Astrocyte of the hippocampus (primary cell): ENCODE measurements at regions not wholly inside any gene's neighbourhood (a gene's known extent, or its start where the extent isn't known, plus 50 kb on each side); places are given as distances from the start of the nearest gene placed in this dataset.

Experiments used
- DNase-seq: peaks from one replicate; pipeline ENCODE4 v3.0.0; 2011; ENCODE audit warnings: low read depth, low spot score

DNA sequence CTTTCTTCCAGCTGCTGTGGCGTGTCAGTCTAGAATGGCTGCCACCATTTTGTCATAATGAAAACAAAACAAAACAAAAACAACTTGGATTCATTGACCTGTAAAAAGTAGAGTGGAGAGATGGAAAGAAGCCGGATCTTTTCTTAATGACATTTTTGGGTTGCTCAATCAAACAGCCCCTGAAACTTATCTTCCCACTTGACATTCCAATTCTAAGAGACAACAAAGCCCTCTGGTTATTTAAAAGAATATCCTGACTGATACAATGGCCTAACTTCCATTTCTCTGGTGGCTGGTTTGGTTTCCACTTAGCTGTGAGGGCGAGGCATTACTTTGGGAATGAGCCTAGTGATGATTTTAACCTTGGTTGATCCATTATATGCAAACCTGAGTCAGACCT, 123.7 kb downstream of the AQP4 start:
- no peak for DNase-seq

DNA sequence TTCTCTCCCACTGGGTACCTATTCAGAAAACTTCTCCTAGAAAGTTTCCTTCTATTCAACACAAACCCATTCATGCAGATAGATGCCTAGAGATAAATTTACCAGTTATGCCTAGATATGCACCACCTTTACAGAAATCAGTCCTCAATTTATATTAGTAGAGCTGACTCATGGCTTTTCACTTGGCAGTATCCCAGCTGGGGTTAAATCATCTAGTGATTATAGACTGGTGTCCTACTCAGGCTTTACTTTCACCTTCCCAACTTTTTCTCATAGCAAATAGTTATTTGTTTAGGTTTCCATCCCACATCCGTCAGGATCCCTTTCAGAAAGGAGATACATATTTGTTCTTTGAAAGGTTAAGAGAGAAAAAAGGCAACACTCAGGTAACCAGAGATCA, 124.5 kb downstream of the AQP4 start:
- DNase-seq = peak; percentile 30

DNA sequence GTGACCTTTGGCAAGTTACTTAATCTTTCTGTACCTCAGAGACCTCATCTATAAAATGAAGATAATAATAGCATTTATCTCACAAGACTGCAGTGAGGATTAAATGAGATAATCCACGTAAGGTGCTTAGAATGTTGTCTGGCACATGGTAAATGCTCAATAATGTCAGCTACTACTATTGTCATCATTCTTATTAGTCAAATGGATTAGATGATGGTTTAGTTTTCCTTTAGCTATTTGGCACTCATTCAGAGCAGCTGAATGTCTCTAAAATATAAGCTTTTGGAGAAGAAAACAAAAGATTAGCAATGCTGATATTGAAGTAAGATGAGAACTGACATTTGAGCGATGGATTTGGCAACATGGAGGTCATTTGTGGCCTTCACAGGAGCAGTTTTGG, 125.1 kb downstream of the AQP4 start:
- no peak for DNase-seq

DNA sequence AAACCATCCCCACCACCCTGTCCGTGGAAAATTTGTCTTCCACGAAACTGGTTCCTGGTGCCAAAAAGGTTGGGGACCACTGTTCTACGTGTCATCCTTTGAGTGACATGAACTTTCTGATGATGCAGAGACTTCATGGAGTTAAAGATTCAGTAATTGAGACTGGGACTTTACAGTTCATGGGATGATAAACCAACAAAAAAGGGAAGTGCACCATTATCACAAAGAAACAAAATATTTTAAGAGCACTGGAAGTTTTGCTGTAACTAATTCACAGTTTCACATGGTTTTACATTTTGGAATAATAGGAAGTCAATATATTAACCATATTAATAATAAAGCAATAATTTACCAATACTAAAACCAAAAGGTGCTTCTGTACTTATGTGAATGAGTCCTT, 126.8 kb downstream of the AQP4 start:
- no peak for DNase-seq

DNA sequence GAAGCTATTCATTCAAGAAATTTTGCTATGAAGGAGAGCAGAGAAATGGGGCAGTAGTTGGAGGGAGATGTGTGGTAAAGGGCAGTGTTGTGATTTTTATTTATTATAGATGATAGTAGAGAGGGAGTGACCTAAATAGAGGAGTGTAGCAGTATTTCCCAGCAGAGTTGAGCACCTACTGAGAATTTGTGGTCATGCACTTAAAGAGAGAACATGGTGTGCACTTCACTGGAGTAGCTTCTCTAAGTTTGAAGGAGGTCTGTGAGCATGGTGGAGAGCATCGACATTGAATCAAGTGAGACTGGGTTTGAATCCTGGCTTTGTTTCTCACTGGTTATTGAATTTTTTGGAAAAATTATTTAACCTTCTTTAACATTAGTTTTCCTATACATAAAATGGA, 129.2 kb downstream of the AQP4 start:
- no peak for DNase-seq

DNA sequence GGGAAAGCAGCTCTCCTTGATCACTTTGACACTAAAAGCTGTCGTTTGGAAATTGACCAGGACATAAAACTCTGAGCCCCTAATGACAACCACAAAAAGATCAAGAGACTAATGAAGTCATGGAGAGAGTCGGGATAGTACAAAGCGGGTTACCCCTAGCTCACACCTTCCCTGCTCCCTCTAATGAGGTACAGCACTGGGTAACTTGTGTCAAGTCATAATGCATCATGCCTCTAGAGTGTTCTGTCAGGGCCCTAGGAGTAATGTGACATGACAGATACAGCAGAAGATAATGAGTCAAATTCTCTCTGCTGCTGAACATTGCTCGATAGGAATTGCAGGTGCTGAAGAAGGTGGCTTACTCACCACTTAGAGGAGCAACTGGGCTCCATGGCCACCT, 130.7 kb downstream of the AQP4 start:
- no peak for DNase-seq

DNA sequence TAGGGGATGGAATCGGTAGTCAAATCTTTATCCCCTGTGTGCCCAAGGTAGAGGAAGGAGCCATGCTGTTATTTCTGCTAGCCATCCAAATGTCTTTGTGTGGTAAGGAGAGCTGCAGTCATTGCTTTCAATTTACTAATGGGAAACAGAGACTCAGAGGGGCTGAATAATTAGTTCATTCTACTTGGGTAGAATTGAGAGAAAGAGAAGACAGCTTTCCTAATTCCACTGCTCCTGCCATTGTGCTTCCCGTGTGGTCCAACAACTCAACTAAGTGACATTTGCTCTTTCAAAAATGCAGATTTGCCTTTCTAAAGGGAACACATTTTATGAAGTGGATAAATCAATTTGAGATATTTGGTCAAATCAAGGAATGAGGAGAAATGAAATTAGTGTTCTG, 136.1 kb downstream of the AQP4 start:
- DNase-seq = no peak

DNA sequence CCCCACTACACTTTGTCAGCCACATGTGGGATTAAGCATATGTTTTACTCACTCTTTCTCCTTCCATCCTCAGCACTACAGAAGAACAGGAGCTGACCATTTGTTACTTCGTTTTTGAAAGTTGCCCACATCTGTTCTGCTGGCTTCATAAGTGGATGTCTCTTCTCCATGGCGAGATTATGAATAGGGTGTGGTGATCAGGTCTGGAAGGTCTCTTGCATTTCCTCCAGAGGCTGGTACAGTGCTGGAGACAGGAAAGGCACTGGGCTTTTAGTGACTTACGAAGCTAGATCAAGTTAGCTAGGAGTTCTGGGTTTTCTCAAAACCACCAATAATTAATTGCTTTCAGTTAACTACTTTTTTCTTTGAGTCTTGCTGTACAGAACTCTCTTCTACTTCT, 136.5 kb downstream of the AQP4 start:
- DNase-seq = no peak

DNA sequence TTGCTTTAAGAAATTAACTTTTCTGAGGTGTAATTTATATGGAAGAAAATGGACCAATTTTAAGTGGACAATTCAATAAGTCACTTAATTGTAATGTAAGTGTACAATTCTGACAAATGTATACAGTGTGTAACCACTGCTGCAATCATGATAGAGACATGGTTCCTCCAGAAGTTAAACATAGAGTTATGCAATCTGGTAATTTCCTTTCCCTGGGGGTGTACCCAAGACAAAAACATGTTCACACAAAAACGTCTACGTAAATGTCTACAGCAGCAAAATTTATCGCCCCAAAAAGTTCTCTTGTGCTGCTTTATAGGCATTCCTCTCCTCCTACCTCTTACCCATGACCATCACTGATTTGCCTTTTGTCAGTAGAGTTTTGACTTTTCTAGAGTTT, 141.5 kb downstream of the AQP4 start:
- DNase-seq = no peak

DNA sequence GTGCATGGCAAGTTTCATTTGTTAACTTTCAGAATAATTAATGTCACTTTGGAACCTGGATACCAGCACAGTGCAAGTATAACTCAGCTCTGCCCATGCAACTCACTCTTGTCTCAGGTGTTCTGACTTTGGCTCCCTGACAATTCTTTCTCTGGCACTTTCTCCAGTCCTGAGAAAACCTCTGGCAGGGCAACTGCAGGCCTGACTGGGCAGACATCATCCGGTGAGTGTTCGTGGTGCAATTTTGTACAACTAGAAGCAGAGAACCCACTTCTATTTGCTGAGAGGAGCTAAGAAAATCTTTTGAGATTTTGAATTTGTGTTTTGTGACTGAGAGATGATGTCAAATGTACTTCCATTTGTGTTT, 143.0 kb downstream of the AQP4 start:
- DNase-seq = no peak

DNA sequence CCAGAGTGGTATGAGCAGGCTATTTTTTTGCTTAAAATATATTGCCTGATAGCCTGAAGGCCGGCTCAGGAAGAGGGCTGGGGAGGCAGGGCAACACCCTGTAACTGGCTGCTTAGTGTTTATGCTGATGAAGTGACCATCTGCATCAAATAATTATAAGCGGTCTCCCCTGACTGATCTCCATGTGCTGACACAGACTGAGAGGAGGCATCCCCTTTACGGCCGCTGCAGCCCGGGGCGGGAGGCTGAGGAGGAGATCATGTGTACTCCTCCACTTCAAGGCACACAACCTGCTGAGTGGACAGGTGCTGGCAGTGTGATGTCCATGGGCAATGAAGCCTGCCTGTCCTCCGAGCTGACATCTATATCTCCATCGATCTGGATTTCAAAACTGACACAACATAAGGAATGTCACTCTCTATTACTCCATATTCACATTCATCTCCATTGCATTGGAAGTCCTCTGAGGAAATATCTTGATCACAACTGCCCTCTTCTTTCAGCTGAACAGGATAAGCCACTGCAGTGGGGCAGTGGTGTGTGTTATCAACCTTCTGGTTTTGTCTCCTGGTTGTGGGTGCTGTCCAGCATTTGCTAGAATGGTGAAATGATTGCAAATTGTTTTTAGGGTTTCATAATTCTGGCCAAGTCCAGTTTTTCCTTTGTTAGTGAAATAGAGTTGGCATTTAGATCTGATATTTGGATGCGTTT, 143.5 kb downstream of the AQP4 start:
- no peak for DNase-seq

DNA sequence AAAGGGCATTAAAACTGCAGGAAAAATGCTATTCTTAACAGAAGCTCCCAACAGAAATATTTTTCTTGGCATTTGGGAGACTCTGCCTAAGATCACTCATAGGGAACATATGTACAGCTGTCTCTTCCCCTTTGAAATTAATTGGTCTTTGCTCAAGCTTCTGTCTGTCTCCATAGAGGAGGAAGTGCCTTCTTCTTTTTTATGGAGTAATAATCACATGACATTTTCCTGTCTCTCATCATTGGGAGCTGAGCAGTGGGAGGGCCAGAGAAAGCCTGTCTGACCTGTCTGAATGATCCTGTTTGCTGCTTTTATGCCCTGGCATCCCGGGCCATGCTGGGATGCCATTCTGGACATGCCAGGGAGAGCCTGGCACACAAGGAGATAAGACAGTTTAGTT, 145.6 kb downstream of the AQP4 start:
- DNase-seq = no peak

DNA sequence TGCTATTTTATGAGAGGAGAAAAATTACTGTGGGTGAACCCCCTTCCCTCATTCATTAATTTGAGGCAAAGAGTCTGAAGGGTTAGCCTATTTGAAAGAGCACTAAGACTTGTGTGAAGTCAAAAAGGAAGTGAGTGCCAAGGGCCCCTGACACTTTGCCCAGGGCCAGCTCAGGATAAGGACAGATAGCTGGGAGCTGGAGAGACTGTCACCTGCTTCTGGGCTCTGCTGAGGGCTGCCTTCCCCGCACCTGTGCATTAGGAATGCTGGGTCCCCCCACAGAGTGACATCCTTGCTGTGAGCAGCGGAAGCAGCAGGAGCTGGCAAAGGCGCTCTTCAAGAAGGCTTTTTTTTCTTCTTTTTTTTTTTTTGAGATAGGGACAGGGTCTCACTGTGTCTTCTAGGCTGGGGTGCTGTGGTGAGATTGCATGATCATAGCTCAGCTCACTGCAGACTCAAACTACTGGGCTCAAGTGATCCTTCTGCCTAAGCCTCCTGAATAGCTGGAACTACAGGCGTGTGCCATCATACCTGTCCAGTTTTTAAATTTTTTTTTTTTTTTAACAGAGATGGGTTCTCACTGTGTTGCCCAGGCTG, 148.3 kb downstream of the AQP4 start:
- DNase-seq = no peak

DNA sequence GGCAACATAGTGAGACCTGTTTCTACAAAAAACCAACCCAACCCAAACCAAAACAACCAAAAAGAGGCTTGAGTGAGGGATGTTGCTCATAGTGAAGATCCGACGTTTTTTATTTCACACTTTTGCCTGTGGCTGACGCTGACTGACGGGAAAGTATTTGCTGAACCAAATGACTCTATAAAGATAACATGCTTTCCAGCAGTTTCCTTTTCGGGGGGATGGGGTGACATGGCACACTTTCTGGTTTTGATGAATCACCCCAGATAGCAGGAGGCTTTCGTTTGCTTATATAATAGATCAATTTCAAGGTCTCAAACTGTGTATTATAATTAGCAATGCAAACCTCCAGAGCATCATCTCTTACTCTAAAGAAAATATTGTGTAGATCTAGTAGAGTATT, 150.8 kb downstream of the AQP4 start:
- DNase-seq = peak; percentile 20

DNA sequence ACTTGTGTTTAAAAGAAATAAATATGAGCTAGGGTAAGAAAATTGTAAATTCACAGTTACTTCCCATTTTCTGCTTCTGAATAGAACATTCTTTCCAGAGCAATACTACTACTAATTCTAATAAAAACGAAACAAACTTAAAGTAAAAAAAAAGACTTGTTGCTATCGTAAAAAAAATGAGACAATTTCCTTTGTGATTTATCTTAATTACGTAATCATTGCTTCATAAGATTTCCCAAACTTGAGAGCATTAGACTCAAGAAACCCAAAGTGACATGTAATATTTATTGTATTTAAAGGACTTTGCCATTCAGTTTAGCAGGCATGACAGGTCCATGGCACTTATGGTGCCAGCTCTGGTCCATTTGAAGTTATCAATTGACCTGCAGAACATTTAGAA, 153.8 kb downstream of the AQP4 start:
- DNase-seq = no peak

DNA sequence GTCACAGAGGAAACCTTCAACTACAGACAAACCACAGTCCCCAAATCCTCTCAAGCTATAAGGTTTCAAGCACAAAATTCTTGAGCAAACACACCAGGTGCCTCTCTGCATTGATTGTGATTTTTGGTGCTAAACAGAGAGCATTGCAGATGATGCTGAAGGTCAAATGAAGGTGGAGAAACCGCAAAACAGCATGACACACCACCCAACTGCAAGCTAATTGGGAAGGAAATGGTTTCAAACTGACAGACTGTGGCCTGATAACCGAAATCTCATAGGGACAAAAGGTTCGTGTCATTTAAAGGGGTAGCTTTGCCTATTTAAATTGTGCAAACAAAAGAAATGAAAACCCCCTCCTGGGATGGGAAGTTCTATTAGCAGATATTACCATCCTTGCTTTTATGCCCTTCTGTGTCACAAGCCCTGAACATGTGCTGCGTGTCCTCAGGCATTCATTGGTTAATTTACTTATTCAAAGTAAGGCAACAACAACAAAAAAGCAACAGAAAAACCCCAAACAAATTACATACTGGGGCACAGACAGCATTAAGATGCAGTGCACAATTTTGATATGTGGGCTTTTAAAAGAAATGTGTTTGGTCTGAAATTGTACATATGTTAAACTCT, 154.9 kb downstream of the AQP4 start:
- DNase-seq = no peak

DNA sequence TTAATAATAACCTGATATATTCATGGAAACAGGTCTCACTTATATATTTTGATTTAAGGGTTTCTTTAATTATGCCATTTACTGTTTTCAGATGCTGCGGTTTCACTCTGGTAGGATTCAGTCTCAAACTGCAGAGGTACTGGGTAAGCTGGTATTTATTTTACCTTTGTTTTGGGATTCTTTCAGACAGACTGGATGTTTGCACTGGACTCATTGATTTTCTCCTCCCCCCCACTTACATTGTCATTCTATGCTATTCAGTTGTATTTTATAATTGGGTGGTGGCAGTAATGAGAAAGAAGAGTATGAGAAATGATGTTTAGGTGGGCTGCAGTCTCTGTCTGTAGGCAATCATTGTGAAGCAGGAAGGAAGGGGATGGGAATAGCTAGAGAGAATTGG, 155.6 kb downstream of the AQP4 start:
- no peak for DNase-seq

DNA sequence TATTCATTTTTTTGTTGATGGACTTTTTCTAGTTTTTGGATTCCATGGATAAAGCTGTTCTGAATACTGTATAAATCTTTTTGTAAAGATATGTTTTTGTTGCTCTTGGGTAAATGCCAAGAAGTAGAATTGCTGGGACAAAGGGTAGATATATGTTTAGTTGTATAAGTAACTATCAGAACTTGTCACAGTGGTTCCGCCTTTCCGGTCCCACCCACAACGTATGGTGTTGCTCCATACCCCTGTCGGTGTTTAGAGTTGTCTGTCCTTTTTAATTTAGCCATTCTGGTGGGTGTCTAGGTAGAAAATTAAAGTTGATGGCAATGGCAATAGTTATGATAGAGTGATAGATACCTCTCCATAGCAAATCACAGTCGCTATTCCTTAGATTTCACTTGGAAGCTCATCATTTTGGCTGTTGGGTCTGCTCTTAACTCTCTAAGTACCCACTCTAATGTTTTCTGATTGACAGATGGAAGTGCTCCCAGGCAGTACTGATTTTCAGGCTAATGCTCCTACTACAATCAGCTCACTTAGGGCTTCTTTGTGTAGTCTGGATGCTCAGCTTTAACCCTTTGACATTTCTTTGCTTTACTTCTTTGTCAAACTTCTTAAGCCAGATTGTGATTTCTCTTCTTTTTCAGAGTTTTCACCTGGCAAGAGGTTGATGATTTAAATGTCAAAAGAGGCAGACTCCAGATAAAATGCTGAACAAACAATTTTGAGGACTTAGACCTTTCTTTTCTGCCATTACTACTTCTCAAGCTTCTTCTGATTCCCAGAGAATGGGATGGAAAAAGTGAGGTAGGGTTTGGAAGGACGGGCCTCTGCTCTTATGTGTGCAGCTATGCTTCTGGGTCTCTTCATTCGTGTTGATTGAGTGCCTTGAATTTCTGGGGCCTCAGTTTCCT, 156.4 kb downstream of the AQP4 start:
- no peak for DNase-seq

DNA sequence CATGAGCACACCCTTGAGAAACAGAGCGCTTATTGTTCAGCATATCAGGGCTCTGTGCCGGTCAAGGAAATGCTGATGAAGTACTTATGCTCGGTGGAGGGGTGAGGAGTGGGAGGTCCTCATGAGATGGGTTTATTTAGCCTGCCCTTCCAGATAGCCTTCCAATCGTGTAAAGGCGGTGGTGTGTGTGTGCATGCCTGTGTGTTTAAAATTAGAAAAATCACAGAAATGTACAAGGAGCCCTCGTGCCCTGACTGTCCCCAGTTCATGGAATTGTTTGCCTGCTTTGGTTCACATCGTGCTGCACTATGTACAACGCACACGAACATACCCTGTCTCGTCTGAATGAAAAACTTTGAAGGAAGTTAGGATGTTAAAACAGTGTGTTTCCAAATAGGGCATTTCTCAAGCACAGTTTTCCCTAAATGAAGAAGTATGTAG, 158.6 kb downstream of the AQP4 start:
- DNase-seq = peak; percentile 40

DNA sequence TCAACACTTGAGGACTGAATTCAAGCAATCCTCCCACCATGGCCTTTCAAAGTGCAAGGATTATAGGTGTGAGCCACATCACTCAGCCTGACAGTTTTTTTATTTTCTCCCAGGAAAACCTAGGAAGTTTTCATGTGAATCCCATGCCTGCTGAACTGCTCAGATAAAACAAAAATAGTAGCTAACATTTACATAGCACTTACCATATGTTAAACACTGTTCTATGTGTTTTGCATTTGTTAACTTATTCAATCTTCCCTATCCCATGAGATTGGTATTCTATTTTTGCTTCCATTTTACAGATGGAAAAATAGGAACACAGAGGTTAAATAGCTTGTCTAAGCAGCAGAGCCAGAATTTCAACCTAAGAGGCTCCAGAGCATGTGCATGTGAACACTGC, 157.4 kb upstream of the KCTD1 start:
- no peak for DNase-seq

DNA sequence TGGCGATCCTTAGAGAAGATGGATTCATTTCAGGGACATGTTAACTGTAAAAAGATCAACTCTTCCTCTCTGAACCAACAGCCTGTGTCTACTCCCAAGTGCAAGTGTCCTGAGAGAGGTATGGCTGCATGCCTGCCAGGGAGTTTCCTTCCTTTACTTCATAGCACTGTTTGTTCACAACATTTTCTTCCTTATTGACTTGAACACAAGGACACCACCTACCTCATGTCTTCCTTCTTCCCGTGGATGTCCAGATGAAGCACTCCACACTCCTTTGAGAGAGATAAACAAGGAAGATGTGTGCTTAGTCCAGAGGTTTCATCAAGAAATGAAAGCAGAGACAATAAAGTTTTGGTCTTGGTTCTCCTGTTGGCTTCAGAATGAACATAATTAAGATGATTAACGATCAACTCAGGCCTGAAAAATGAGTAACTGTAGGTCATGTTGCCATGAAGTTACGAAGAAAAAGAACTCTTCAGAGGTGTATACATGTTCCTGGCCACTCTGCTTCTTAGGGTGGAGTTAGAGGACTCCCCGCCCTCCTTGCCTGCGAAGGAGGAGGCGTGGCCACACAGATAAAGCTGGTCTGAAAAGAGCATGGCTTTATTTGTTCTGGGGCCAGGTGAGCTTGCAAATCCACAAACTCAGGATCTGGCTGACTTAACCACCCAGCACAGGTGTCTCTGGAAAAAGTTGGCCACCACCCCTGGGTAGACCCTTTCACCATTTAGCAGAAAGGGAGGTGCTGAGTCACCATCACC, 155.0 kb upstream of the KCTD1 start:
- no peak for DNase-seq

DNA sequence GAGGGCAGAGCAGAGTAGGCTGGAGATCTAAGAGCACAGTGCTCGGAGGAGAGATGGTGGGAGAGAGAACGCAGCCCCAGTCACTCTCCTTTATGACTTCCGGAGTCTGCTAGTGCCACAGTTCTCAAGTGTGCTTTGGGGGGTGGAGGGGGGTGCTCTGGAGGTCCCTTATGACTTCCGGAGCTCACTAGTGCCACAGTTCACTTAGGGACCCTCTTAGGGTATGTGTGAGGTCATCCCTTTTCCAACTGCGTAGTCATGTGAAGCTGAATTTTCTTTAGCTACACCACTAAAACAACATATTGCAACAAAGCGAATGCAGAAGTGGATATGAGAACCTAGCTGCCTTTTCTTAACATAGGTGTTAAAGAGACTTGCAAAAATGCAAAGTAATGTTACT, 153.7 kb upstream of the KCTD1 start:
- no peak for DNase-seq
